ENCODE measurements at regions not wholly inside any gene's neighbourhood (a gene's known extent, or its start where the extent isn't known, plus 50 kb on each side); places are given as distances from the start of the nearest gene placed in this dataset.

DNA sequence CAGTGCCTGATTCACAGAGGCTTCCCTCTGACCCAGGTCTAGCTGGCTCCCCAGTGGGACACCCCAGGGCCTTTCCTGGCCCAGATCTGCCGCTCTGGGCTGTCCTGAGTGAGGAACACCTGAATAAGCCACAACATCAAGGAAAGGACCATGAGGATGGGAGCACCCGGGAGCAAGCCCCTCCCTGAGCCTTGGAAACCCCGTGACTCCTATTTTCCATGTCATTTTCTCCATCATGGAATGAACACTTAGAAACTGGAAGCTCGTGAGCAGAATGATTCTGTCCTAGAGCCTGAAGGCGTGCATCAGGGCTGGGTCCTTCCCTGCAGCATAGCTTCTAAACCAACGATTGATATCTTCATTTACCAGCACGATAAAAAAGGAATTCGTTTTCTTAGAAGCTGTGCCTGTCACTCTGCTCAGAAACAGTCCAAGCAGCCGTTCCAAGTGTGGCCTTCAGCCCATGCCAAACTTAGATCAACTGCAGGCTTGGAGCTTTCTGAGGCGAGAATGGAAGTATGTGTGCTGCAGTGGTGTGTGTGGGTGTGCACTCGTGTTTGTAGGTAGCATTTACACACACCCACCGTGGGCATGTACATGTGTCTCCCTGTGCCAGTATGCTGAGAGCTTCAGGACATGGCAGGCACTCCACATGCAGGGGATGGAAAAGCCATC, 83.2 kb upstream of the FOXC1 start:
- TF ChIP-seq POLR2A (IDR thresholded peaks at IDR 0.05) (no peak), POLR2AphosphoS5 (IDR thresholded peaks at IDR 0.05) (no peak)
- TF ChIP-seq, protein P1, sequence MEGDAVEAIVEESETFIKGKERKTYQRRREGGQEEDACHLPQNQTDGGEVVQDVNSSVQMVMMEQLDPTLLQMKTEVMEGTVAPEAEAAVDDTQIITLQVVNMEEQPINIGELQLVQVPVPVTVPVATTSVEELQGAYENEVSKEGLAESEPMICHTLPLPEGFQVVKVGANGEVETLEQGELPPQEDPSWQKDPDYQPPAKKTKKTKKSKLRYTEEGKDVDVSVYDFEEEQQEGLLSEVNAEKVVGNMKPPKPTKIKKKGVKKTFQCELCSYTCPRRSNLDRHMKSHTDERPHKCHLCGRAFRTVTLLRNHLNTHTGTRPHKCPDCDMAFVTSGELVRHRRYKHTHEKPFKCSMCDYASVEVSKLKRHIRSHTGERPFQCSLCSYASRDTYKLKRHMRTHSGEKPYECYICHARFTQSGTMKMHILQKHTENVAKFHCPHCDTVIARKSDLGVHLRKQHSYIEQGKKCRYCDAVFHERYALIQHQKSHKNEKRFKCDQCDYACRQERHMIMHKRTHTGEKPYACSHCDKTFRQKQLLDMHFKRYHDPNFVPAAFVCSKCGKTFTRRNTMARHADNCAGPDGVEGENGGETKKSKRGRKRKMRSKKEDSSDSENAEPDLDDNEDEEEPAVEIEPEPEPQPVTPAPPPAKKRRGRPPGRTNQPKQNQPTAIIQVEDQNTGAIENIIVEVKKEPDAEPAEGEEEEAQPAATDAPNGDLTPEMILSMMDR (IDR thresholded peaks at IDR 0.05): no peak
